Hematopoietic multipotent progenitor cell (in vitro differentiated cells): ENCODE measurements at regions not wholly inside any gene's neighbourhood (a gene's known extent, or its start where the extent isn't known, plus 50 kb on each side); places are given as distances from the start of the nearest gene placed in this dataset.

ENCODE experiments used
- DNase-seq, 3 donors: peaks; one replicate each; pipeline ENCODE4 v3.0.0-alpha.2; 2011 to 2015; ENCODE audit warnings: low read depth in 2 of 3, low spot score in 2 of 3

DNA sequence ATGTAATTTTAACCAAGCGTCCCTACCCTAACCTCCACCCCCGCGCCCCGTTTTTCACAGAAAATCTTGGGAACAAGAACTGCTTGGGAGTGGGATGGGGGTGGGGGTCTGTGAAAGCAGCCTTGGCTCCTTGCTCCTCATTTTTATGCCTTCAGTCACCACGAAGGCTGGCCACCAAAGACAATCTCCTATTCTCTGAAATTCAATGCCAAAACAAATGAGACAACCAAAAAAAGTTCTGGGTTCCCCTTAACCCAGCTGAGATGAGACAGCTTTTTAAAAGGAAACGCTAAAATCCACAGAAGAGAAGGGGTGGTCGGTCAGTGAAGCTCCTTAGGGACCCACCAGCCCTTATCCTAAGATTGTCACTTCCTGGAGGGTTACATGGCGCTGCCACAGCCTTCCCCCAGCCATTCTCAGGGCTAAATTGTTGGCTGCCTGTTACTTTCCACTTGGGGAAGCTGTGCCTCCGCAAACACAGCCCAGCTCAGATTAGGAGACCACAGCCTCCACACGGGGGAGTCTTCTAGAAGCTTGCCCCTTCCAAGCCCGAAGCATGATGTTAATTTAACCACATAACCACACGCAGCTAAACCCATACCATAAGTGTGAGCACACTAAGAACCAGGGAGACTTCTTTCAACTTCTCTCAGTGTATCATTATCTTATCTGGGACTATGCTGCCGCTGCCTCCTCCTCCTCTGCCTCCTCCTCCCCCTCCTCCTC is 136.3 kb downstream of the FOXD1 start:
- peak in 2 of 3 donors; percentile 62 to 72 for DNase-seq

- DNase-seq: no peak
Observed at GRCh38 chr5:73311291-73312110, 137.1 kb downstream of the FOXD1 start.

DNA sequence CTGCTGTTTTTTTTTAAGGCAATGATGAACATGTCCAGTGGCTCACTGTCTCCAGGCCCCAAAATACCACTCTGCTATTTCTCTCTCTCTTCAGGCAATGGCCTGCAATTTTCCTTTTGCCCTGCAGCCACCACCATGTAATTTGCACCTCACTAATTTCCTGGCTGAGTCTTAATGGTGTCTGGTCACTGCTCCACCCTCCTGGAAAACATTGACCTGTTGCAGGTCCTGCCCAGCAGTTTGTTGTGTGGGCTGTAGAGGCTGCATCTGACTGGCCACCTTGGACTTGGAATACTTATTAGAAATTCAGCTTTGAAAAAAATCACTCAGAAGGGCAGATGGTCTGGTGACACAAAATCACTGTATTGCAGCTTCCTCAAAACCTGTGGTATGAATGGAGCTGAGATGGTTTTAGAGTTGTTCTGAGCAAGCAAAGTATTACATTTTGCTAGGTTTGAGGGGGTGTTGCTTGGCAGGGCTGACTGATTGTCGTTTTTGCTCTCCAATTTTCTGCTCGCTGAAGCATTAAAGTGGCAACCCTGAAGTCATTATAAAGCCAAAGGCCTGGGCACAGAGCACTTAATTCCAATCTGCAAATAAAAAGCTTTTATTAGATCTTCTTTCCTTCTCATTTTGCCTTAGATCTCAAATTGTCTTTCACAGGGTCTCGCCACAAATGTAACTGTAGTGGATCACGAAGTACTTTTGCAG is 134.8 kb downstream of the TMEM174 start:
- DNase-seq: no peak

DNA sequence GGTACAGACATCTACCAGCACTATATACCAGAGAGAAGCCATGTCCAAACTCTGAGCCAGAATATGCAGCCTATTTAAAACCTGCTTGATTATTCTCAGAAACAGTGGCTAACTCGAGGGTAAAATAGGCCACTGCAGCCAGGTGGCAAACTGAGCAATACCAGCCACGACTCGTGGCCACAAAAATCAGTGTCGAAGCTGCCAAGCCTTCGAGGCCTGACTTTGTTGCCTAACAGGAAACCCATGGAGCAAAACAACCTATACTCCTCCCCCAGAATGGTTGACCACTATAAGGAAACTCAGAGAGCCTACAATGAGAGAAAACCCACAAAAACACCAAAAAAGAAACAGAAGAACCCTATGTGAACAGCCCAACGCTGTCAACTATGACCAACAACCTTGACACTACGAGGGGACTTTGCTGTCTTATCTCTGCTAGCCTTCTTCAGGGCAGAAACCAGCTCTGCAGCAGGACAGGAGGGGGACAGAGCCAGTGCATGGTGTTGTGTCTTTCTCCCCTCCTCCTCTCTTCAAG is 133.8 kb downstream of the TMEM174 start:
- no peak for DNase-seq

DNA sequence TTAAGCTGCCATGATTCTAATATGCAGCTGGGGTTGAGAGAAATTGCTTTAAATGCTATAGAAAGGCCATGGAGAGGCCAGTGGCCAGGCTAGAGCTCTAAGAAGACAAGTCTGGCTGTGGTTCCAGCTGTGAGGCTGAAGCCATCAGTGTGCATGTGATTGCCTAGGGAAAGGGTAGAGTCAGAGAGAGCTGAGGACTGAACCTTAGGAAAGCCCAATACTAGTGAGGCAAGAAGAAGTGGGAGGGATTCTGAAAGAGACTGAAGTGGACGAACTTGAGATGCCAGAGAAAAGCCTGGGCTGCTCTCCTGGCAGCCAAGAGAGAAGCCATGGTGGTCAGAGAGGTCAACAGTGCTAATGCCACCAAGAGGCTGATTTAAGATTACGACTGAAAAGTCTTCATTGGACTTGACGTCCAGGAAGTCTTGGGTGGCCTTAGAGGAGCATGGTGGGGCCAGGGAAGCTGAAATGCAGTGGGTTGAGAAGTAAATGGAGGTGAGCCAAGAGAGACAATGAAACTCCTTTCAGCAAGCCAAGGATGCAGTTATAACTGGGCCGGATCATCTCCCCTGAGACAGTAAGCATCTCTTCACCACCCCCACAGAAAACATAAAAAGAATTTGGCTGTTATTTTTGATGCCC is 133.2 kb downstream of the TMEM174 start:
- no peak for DNase-seq

DNA sequence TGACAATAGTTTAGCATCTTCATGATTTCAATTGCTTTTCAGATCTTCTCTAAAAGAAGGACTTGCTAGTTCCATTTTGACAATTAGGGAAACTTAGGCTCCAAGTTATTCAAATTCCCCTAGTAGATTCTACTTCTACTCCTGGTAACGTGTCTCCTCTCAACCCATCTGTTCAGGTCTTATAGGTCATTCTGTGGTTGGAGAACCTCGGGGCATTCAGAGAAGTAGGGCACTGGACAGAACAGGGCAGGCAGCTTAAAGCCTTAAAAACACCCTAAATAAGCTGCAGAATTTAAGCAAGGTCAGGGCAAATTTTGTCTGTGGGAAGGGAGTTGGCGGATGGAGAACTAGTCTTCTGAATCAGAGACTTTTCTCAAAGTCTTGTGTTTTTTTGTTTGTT is 132.4 kb downstream of the TMEM174 start:
- no peak for DNase-seq

DNA sequence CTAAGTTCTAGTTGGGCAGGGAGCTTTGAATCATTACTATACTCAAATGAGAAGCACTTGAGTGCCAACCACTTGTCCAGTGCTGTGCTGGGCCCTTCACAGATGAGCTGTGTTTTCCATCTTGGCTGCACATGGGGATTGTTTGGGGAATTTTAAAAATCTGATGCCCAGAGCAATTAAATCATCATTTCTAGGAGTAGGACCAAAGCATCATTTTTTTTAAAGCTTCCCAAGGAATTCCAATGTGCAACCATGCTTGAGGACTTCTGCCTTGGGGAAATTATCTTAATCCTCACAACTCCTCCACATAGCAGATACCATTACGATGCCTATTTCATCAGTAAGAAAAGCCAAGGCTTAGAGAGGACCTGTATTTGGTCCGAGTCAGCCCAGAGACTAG is 131.4 kb downstream of the TMEM174 start:
- DNase-seq: no peak

DNA sequence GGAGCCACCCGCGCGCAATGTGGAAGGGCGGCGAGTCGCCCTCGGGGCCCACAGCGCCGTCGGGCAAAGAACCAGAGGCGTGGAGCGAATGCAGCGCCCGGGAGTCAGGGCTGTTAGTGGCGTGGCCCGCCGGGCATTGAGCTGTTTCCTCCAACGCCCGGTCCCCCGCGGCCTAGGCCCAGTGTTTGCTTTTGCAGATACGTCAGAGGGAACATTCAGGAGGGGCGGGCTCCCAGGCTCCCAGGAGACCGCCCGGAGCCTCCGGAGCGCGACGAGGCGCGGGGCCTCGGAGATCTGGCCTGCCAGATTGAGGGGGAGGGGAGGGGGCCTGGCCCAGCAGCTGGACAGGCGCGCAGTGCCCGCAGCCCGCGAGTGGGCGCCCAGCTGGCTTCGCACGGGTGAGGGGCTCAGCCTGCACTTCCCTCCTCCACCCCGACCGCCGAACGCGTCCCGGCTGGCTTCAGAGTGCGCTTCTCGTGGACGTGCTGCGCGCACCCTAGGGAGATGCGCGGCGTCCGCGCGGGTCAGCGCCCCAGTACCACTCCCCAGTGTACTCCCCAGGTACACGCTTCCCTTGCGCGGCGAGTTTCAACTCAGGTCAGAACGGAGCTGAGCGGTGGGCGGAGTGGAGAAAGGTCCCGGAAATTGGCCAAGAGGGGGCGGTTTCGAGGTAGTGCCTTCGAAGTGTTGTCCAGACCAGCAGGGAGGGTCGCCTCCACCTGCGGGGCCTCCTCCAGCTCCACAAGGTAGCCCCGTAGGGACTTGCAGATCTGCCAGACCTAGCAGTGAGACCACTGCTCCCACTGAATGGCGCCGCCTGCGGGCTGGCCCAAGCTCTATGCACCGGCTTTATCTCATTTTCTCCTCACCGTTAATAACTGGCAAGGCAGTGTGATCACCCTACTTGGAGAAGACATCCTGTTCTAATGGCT is 130.4 kb downstream of the TMEM174 start:
- DNase-seq: no peak

DNA sequence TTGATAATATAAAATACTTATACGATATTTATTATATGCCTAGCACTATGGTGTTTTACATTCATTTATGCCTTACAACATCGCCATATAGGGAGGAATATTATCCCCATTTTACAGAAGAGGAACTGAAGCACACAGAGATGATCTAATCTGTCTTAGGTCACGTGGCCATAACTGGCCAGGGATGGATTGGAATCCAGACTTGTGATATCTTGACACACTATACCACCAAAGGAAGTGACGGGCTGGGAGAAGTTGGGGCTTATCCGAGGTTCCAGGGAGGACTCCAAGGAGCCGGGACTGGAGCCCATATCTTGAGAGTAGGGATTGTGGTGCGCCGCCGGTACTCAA is 129.8 kb downstream of the TMEM174 start:
- DNase-seq: no peak

DNA sequence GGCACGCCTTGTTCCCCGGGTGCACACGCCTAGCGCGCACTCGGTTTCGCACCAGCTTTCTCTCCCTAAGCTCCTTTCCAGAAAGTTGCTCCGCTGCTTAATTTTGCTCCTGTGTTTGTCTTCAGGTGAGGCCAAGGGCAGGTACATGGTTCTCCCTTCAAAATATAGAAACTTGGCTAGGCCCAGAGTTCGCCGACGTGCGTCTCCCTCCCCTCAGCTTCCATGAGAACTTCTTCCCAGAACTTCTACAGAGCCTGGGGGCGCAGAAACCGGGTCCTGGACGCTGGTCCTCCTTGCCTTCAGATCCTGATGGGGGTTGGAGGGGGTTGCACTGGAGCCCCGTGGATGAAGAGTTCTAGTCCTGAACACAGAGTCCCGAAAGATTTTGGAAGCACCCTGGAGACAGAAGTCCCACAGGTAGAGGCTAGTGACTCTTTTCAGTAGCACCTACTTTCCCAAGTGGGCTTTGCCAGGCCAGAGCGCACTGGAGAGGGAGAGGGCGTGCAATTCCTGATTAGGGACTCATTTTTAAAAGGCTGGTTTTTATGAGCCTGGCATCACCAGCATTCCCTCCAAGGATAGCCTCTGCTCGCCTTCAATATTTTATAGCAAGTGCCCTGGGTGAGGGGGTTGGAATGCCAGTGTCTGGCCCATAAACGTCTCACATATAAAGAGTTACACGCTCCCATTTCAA is 128.4 kb downstream of the TMEM174 start:
- no peak for DNase-seq

- DNase-seq: no peak
Observed at GRCh38 chr5:73300337-73301207, 127.6 kb downstream of the TMEM174 start.

DNA sequence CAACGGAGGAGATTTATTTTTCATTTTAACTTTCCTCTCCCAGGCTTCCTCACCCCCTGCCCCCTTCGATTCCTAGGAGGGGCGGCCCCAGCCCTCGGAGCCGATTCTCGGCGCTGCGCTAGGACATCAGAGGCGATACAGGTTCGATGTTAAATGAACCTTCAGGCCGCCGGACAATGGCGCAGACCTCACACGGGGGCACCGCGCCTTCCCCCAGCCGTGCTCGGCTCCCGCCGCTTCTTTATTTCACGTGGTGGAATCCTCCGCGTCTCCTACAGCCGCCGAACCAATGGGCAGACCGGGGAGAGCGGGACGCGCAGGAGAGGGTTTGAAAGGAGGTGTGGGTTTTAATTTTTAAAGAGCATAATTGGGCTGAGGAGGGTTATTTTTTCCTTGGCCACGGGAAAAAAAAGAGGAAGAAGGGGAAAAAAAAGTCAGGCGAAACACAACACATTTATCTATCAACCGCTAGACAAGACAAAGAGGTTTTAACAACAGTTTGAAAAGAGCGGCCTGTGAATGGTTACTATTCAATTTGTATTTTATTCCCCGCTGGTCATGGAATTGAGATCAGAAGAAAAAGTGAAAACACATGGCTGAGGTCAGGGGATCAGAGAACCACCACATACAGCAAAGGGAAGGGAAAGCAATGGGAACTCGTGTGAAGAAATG is 126.8 kb downstream of the TMEM174 start:
- no peak for DNase-seq

DNA sequence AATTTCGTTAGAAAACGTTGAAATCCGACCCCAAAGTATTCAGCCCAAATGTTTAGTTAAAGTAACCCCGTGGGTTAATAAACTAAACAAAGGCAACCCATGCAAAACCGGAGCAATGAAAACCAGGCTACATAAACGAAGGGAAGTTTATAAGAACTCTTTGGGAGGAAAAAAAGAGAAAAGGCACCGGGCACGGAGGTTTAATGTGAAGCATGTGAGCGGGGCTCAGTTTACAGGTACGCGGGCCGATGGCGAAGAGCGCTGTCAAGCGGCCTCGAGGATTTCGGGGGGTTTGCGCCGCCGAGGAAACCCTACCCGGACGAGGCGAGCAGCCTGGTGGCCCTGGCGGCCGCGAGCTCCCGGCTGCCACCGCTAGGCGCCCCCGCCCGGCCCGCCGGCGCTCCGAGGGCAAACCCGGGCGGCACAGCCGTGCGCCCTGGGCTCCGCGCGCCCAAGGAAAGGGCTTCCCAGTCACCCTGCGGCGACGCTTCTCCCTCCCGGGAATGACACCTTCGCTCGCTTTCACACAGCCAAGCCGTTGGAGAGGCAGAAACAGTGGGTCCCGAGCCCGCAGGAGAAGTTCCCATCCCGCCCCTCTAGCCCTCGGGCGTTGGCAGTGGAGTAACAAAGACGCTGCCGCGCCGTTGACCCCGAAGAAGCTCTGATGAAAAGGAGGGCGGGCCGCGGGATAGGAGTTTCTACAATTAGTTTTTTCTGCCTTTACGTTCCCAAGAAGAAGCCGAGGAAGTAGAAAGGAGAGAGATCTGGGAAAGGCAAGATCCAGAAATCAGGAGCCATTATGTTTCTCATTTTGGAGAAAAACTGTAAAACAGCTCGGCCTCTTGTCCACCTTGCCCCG is 126.0 kb downstream of the TMEM174 start:
- DNase-seq: no peak

DNA sequence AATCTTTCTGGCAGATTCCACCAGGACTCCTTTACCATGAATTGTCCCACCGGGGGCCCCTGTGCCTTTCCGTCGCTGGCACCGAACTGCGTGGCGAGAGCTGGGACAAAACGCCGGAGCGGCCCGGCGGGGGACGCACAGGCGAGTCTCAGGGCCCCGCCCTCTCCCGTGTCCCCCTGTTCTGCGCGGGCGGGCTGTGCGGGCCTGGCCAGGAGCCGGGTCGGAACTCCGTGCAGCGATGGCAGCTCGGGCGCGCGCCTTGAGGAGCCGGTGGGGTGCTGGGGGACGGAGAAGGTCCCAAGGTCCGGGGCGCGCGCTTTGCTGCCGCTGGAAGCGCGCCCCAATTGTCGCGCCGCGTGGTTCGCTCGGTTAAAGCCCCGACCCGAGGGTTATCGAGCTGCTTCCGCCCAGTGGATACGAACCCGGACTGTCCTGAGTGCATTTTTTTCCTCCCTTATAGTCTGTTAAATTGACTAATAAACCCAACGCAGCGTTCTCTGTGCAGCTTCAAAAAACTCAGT is 125.3 kb downstream of the TMEM174 start:
- no peak for DNase-seq

- no peak for DNase-seq
Observed at GRCh38 chr5:73297430-73297829, 124.4 kb downstream of the TMEM174 start.

DNA sequence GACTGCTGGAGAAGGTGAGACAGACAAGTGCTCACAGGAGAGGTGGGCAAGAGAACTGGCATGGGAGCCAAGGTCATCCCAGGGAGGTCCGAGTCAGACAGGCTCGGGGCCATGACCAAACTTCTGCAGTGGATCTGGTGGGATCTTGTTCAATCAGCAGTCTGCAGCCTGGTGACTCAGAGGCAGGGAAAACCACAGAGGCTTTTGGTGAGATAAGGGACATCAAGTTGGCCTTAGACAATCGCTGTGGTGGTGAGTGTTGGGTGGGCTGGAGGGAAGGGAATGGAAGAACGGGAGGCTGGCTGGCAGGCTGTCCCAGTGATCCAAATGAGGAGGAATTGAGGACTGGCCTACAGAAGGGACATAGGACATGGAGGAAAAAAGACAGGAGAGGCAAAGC is 123.8 kb downstream of the TMEM174 start:
- DNase-seq: peak in 2 of 3 donors; percentile 54 to 56

- no peak for DNase-seq
Observed at GRCh38 chr5:73295921-73296320, 122.9 kb downstream of the TMEM174 start.
